ENCODE measurements at regions not wholly inside any gene's neighbourhood (a gene's known extent, or its start where the extent isn't known, plus 50 kb on each side); places are given as distances from the start of the nearest gene placed in this dataset.

DNA sequence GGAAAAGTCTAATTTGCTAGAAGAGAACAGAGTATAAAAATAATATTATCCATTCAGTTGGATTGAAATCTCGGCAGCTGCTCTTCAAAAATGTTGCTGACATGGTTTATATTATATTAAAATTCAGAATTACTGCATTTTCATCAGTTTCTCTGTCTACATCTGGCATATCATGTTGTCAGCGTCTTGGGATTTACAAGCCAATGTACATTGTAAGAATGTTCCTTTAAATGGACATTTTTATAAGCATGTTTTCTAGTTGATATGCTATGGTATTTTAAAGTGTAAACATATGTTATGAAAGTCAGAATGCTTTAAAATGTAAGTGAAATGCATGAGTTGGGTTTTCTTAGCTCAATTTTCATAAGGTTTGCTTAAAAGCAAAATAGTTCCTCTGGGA is 528.1 kb upstream of the CDH8 start:
- H3K4me3 ChIP-seq (ENCODE audit: low read length) = no peak overlapping the region
- H3K27ac ChIP-seq (ENCODE audit: low read length) = no peak overlapping the region
- H3K27me3 ChIP-seq (ENCODE audit: control insufficient read depth, insufficient read depth, low read length) = no peaks in the 10 kb centered on the region
- no CpG with 5 or more reads among the region's 2 CpGs for WGBS (ENCODE audit: insufficient coverage, insufficient read length)
- H3K36me3 ChIP-seq (ENCODE audit: control insufficient read depth, insufficient read depth, low read length) = no peaks in the 10 kb centered on the region
- H3K9me3 ChIP-seq (ENCODE audit: control insufficient read depth, insufficient read depth, low read length) = no peaks in the 10 kb centered on the region
- no peak for DNase-seq (ENCODE audit: low read depth, low spot score)
- 0 out of 2 replicates have a peak, but pooled peaks cover 1% of the 10 kb centered on the region for H3K4me1 ChIP-seq (ENCODE audit: control insufficient read depth, insufficient read depth, low read length)

DNA sequence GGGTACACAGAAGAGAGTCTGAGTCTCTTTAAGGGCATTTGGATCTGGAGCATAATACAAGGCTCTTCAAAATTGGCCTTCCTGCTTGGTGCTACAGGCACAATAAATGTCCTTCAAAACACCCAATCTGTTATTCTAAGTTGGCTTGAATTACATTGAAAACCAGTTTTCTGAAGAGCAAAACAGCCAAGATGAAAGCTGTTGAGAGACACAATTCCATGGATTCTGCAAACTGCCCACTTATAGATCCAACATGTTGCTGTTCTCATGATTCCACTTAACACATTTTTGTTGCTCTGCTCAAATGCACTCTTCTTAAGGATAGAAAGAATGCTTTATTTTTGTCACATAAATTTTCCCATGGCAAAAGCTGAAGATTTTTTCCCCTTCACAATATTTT is 525.9 kb upstream of the CDH8 start:
- H3K4me1 ChIP-seq (ENCODE audit: control insufficient read depth, insufficient read depth, low read length) = 0 out of 2 replicates have a peak, but pooled peaks cover 1% of the 10 kb centered on the region

DNA sequence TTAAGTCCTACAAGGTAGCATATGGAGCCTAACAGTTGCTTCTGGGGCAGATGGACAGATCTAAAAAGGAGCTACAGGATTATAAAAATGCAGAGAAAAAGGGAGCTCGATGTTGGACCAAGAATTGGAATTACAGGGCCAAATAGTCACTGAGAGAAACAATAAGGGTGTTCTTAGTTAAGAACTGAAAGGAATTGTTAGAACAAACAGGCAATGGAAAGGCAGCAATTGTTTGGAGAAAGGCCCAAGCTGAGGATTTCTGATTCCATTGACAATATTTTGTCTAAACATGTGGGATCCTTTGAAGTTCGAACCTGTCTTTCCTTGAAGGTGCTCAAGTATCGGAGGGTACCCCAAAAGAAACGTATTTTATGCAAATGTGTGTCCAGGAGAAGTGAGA is 513.6 kb upstream of the CDH8 start:
- Histone ChIP-seq H3K4me3 (ENCODE audit: low read length) (no peak overlapping the region), H3K36me3 (ENCODE audit: control insufficient read depth, insufficient read depth, low read length) (no peaks in the 10 kb centered on the region), H3K9me3 (ENCODE audit: control insufficient read depth, insufficient read depth, low read length) (no peaks in the 10 kb centered on the region), H3K27ac (ENCODE audit: low read length) (no peak overlapping the region), H3K4me1 (ENCODE audit: control insufficient read depth, insufficient read depth, low read length) (no peaks in the 10 kb centered on the region; the same call in 1 of the 2 replicates), H3K27me3 (ENCODE audit: control insufficient read depth, insufficient read depth, low read length) (no peaks in the 10 kb centered on the region)
- WGBS (ENCODE audit: insufficient coverage, insufficient read length) = no CpG with 5 or more reads among the region's 4 CpGs
- DNase-seq (ENCODE audit: low read depth, low spot score) = no peak

More for the DNA sequence above, 525.9 kb upstream of the CDH8 start:
- H3K4me3 ChIP-seq (ENCODE audit: low read length) = no peak overlapping the region
- H3K36me3 ChIP-seq (ENCODE audit: control insufficient read depth, insufficient read depth, low read length) = no peaks in the 10 kb centered on the region
- DNase-seq (ENCODE audit: low read depth, low spot score) = no peak
- H3K9me3 ChIP-seq (ENCODE audit: control insufficient read depth, insufficient read depth, low read length) = no peaks in the 10 kb centered on the region
- no peaks in the 10 kb centered on the region for H3K27me3 ChIP-seq (ENCODE audit: control insufficient read depth, insufficient read depth, low read length)
- no peak overlapping the region for H3K27ac ChIP-seq (ENCODE audit: low read length)

DNA sequence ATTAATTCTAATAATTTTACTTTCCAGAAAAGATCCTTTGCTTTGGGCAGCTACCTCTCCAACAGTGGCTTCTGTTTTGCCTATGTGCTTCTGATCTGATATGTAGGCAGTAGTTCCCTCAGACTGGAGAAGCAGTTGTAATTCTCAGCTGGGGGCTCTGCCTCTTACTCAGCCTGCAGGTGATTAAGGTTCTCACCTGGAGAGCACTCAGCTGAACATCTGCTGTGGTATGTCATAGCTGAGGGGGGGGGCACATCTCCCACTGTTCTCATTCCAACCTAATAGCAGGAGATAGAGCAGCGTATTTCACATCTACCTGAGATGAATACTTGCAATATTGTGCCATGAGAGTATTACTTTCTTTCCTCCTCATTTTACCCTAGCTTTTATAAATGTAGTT is 511.9 kb upstream of the CDH8 start:
- no peaks in the 10 kb centered on the region for H3K36me3 ChIP-seq (ENCODE audit: control insufficient read depth, insufficient read depth, low read length)
- H3K4me1 ChIP-seq (ENCODE audit: control insufficient read depth, insufficient read depth, low read length) = no peaks in the 10 kb centered on the region; the same call in 1 of the 2 replicates
- no peak overlapping the region for H3K27ac ChIP-seq (ENCODE audit: low read length)
- no peak for DNase-seq (ENCODE audit: low read depth, low spot score)
- H3K27me3 ChIP-seq (ENCODE audit: control insufficient read depth, insufficient read depth, low read length) = no peaks in the 10 kb centered on the region
- no CpG with 5 or more reads among the region's 1 CpG for WGBS (ENCODE audit: insufficient coverage, insufficient read length)
- H3K4me3 ChIP-seq (ENCODE audit: low read length) = no peak overlapping the region
- H3K9me3 ChIP-seq (ENCODE audit: control insufficient read depth, insufficient read depth, low read length) = no peaks in the 10 kb centered on the region

DNA sequence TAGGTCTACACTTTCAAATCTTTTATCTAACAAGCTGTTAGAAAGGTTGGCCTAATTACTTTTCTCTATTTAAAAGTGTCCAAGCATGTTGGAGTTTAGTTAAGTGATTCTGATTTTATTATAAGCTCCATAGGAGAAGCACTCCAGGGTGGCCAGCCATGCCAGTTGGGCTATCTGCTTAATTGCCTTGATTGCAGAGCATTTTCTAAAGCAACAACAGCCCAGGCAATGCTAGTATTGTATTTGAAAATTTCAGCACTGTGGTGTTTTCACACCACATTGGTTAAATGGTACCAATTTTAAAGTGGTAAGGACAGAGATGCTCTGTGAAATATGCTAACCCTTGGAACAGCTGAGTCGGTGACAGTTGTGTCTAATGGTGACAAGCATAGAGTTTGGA is 510.5 kb upstream of the CDH8 start:
- no peak overlapping the region for H3K27ac ChIP-seq (ENCODE audit: low read length)
- no peaks in the 10 kb centered on the region; the same call in 1 of the 2 replicates for H3K4me1 ChIP-seq (ENCODE audit: control insufficient read depth, insufficient read depth, low read length)
- H3K36me3 ChIP-seq (ENCODE audit: control insufficient read depth, insufficient read depth, low read length) = no peaks in the 10 kb centered on the region
- DNase-seq (ENCODE audit: low read depth, low spot score) = no peak
- no peaks in the 10 kb centered on the region for H3K9me3 ChIP-seq (ENCODE audit: control insufficient read depth, insufficient read depth, low read length)
- no CpG with 5 or more reads among the region's 1 CpG for WGBS (ENCODE audit: insufficient coverage, insufficient read length)
- H3K27me3 ChIP-seq (ENCODE audit: control insufficient read depth, insufficient read depth, low read length) = no peaks in the 10 kb centered on the region
- no peak overlapping the region for H3K4me3 ChIP-seq (ENCODE audit: low read length)

DNA sequence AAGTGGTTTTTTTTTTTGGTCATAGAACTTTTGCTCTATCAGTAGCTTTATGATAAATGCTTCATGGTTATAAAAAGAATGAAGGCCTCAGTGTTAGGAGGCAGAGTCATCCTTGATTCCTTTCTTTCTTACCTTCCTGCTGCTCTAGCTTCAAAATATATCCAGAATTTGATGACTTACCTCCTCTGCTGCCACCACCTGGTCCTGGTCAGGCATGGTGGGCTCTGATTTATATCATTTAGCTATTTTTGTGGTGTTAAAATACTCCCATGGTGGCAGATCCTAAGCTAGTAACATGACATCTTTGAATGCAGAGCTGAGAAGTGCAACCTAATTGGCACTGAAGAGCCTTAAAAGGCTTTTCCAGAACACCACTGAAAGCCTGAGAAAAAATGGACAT is 508.8 kb upstream of the CDH8 start:
- Histone ChIP-seq H3K9me3 (ENCODE audit: control insufficient read depth, insufficient read depth, low read length) (no peaks in the 10 kb centered on the region), H3K4me1 (ENCODE audit: control insufficient read depth, insufficient read depth, low read length) (no peaks in the 10 kb centered on the region; the same call in 1 of the 2 replicates), H3K4me3 (ENCODE audit: low read length) (no peak overlapping the region), H3K27me3 (ENCODE audit: control insufficient read depth, insufficient read depth, low read length) (no peaks in the 10 kb centered on the region), H3K36me3 (ENCODE audit: control insufficient read depth, insufficient read depth, low read length) (no peaks in the 10 kb centered on the region), H3K27ac (ENCODE audit: low read length) (no peak overlapping the region)
- DNase-seq (ENCODE audit: low read depth, low spot score) = no peak

DNA sequence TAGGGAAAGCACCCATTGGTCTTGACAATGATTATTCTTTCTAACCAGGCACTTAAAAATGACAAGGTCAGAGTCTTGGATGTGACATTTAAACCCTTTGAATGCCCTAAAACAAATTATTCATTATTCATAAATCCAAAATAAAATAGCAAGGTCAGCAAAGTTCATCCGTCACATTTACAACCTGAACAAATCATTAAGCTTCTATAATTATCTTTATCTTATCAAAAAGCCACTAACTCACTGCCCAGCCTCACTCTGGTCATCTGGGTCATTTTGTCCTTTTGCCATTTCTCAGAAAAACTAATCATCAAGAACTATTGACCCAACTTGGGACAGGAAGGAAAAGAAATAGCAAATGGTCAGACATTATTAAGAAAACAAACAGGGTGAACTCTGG is 507.3 kb upstream of the CDH8 start:
- Histone ChIP-seq H3K36me3 (ENCODE audit: control insufficient read depth, insufficient read depth, low read length) (no peaks in the 10 kb centered on the region), H3K27me3 (ENCODE audit: control insufficient read depth, insufficient read depth, low read length) (no peaks in the 10 kb centered on the region), H3K9me3 (ENCODE audit: control insufficient read depth, insufficient read depth, low read length) (no peaks in the 10 kb centered on the region), H3K27ac (ENCODE audit: low read length) (no peak overlapping the region), H3K4me1 (ENCODE audit: control insufficient read depth, insufficient read depth, low read length) (no peaks in the 10 kb centered on the region; the same call in 1 of the 2 replicates), H3K4me3 (ENCODE audit: low read length) (no peak overlapping the region)
- WGBS (ENCODE audit: insufficient coverage, insufficient read length) = 100% methylated on average over 1 of the region's 1 CpG
- no peak for DNase-seq (ENCODE audit: low read depth, low spot score)

DNA sequence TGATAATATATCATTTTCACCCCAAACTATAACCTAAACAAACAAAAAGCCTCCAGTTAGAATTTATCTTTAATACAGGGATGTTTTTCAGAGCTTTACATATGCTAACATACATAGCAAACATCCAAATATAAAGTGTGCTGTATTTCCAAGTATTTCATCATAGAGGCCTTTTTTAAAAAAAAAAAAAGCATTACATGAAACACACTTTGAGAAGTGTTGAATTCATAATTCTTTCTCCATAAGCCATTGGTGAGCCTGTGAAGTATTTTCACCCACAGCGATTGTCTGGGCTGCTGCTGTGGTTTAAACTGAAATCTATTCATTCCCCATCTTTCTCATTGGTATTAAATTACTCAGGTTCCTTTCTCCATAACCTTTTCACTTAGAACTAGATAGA is 503.4 kb upstream of the CDH8 start:
- WGBS (ENCODE audit: insufficient coverage, insufficient read length) = no CpG with 5 or more reads among the region's 1 CpG
- no peaks in the 10 kb centered on the region for H3K9me3 ChIP-seq (ENCODE audit: control insufficient read depth, insufficient read depth, low read length)
- H3K4me3 ChIP-seq (ENCODE audit: low read length) = no peak overlapping the region
- H3K36me3 ChIP-seq (ENCODE audit: control insufficient read depth, insufficient read depth, low read length) = no peaks in the 10 kb centered on the region
- H3K27me3 ChIP-seq (ENCODE audit: control insufficient read depth, insufficient read depth, low read length) = no peaks in the 10 kb centered on the region
- no peak for DNase-seq (ENCODE audit: low read depth, low spot score)
- no peak overlapping the region for H3K27ac ChIP-seq (ENCODE audit: low read length)
- H3K4me1 ChIP-seq (ENCODE audit: control insufficient read depth, insufficient read depth, low read length) = no peaks in the 10 kb centered on the region

DNA sequence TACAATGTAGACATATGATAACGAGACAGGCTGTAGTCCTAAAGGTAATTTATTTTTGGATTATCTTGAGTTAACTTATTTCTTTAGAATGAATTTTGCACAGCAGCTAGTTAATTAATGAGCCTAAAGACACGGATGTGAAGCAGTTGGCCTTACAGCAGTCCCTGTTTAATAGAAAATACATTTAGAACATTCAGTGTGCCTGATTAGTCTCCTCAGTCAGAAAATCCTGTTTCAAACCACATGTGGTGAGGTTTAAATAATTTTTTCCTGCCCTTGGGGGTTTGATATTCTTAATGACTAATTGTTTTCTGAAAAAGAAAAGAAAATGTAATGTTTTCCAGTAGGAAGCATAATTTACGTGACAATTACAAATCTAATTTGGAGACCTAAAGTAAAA is 494.2 kb upstream of the CDH8 start:
- H3K27me3 ChIP-seq (ENCODE audit: control insufficient read depth, insufficient read depth, low read length) = no peaks in the 10 kb centered on the region
- H3K36me3 ChIP-seq (ENCODE audit: control insufficient read depth, insufficient read depth, low read length) = no peaks in the 10 kb centered on the region
- no peaks in the 10 kb centered on the region for H3K4me1 ChIP-seq (ENCODE audit: control insufficient read depth, insufficient read depth, low read length)
- no peak for DNase-seq (ENCODE audit: low read depth, low spot score)
- H3K9me3 ChIP-seq (ENCODE audit: control insufficient read depth, insufficient read depth, low read length) = no peaks in the 10 kb centered on the region
- no CpG with 5 or more reads among the region's 3 CpGs for WGBS (ENCODE audit: insufficient coverage, insufficient read length)
- no peak overlapping the region for H3K4me3 ChIP-seq (ENCODE audit: low read length)
- H3K27ac ChIP-seq (ENCODE audit: low read length) = no peak overlapping the region

DNA sequence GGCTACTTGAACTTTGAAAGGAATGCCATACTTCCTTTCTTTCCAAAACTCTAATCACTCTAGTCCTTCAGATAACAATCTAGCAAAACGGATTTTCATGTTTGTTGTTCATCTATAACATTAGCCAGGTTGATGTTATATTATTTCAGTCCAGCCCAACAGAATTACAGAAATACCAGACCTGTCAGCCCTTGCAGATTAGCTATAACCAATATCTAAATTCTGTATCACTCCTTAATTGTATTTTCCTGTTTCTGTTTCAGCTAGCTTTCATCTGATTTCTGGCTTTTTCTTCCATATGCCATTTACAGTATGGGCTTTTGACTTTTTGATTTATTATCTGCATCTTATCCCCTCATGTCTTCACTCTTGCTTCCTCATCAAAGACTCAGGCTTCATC is 479.8 kb upstream of the CDH8 start:
- no CpG with 5 or more reads among the region's 1 CpG for WGBS (ENCODE audit: insufficient coverage, insufficient read length)
- Histone ChIP-seq H3K9me3 (ENCODE audit: control insufficient read depth, insufficient read depth, low read length) (no peaks in the 10 kb centered on the region), H3K4me1 (ENCODE audit: control insufficient read depth, insufficient read depth, low read length) (no peaks in the 10 kb centered on the region), H3K27me3 (ENCODE audit: control insufficient read depth, insufficient read depth, low read length) (no peaks in the 10 kb centered on the region), H3K27ac (ENCODE audit: low read length) (no peak overlapping the region), H3K36me3 (ENCODE audit: control insufficient read depth, insufficient read depth, low read length) (no peaks in the 10 kb centered on the region), H3K4me3 (ENCODE audit: low read length) (no peak overlapping the region)
- no peak for DNase-seq (ENCODE audit: low read depth, low spot score)

DNA sequence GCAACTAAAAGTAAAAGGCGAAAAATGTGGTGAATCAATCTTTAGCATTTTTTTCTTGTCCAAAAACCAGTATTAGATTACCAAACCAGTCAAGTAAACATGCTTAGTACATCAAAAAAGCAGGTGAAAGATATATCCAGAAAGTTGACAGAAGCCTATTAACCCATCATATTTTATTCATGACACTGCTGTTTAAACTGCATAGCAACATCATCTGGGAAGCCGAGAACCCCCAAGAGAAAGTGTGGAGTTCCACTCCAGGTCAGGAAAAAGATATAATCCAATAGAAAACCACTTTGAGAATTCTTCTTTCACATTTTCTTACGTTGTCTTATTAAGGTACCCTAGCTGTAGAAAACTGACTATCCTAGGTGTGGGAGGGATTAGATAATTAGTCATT is 466.8 kb upstream of the CDH8 start:
- no peak for DNase-seq (ENCODE audit: low read depth, low spot score)
- no CpG with 5 or more reads among the region's 3 CpGs for WGBS (ENCODE audit: insufficient coverage, insufficient read length)
- H3K27ac ChIP-seq (ENCODE audit: low read length) = no peak overlapping the region
- H3K4me1 ChIP-seq (ENCODE audit: control insufficient read depth, insufficient read depth, low read length) = no peaks in the 10 kb centered on the region
- H3K36me3 ChIP-seq (ENCODE audit: control insufficient read depth, insufficient read depth, low read length) = no peaks in the 10 kb centered on the region
- H3K4me3 ChIP-seq (ENCODE audit: low read length) = no peak overlapping the region
- H3K27me3 ChIP-seq (ENCODE audit: control insufficient read depth, insufficient read depth, low read length) = no peaks in the 10 kb centered on the region
- no peaks in the 10 kb centered on the region for H3K9me3 ChIP-seq (ENCODE audit: control insufficient read depth, insufficient read depth, low read length)
